Glutamatergic neuron (in vitro differentiated cells): ENCODE measurements at regions not wholly inside any gene's neighbourhood (a gene's known extent, or its start where the extent isn't known, plus 50 kb on each side); places are given as distances from the start of the nearest gene placed in this dataset.
"Not testable (repeated sequence)": the region's sequence is repeated elsewhere in the genome, so short reads cannot be mapped to it uniquely, and the experiment has no call there.

Experiments used
- DNase-seq: peaks from one replicate; pipeline ENCODE4 v3.0.0; 2022
- H3K27ac Mint-ChIP-seq: one replicate; pipeline ENCODE4 v1.8.0; 2020; ENCODE audit warnings: mild to moderate bottlenecking, mixed read lengths, inconsistent platforms; ENCODE audit not compliant: unreplicated experiment
- H3K27me3 Mint-ChIP-seq: one replicate; pipeline ENCODE4 v1.8.0; 2020; ENCODE audit warnings: mild to moderate bottlenecking, moderate library complexity, mixed read lengths, inconsistent platforms; ENCODE audit not compliant: unreplicated experiment
- H3K36me3 Mint-ChIP-seq: one replicate; pipeline ENCODE4 v1.8.0; 2020; ENCODE audit warnings: mild to moderate bottlenecking, mixed read lengths, inconsistent platforms; ENCODE audit not compliant: unreplicated experiment
- H3K4me1 Mint-ChIP-seq: one replicate; pipeline ENCODE4 v1.8.0; 2020; ENCODE audit warnings: mild to moderate bottlenecking, low read depth, mixed read lengths, inconsistent platforms; ENCODE audit not compliant: unreplicated experiment
- H3K4me3 Mint-ChIP-seq: one replicate; pipeline ENCODE4 v1.8.0; 2020; ENCODE audit warnings: mild to moderate bottlenecking, mixed read lengths, inconsistent platforms; ENCODE audit not compliant: unreplicated experiment
- H3K9me3 Mint-ChIP-seq: one replicate; pipeline ENCODE4 v1.8.0; 2020; ENCODE audit warnings: mild to moderate bottlenecking, moderate library complexity, mixed read lengths, inconsistent platforms; ENCODE audit not compliant: unreplicated experiment
- TF ChIP-seq, protein P1 (sequence below): fragments of 200-600 bp; sonication (generic); IDR thresholded peaks from one replicate; pipeline ENCODE4 v1.5.0; 2021; ENCODE audit not compliant: partially characterized antibody, unreplicated experiment

DNA sequence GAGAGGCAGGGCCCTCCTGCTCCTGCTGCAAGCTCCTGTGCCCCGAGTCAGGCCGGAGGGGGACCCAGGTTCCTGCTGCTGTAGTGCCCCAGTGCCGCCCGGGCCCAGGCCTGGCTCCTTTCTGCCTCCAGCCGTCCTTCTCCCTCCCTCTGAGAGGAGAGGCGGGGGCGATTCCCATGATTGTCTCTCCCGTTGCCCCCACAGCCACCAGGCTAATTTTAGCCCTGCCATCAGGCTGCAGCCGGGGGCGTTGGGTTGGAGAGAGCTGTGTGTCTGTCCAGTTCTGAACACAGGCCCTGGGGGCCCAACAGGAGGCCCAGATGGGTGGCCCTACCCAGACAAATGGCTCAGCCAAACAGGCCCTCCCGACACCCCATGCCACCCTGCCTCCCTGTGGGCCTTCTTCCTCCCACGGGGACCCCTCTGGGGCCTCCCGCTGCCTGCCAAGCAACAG, 214.8 kb downstream of the TBC1D2B start:
- Mint-ChIP-seq H3K27me3 (peaks cover 14% of the 10 kb centered on the region), H3K27ac (no peak overlapping the region), H3K9me3 (no peaks in the 10 kb centered on the region), H3K36me3 (no peaks in the 10 kb centered on the region), H3K4me3 (no peak overlapping the region), H3K4me1 (peaks cover 14% of the 10 kb centered on the region)
- TF ChIP-seq, protein P1, sequence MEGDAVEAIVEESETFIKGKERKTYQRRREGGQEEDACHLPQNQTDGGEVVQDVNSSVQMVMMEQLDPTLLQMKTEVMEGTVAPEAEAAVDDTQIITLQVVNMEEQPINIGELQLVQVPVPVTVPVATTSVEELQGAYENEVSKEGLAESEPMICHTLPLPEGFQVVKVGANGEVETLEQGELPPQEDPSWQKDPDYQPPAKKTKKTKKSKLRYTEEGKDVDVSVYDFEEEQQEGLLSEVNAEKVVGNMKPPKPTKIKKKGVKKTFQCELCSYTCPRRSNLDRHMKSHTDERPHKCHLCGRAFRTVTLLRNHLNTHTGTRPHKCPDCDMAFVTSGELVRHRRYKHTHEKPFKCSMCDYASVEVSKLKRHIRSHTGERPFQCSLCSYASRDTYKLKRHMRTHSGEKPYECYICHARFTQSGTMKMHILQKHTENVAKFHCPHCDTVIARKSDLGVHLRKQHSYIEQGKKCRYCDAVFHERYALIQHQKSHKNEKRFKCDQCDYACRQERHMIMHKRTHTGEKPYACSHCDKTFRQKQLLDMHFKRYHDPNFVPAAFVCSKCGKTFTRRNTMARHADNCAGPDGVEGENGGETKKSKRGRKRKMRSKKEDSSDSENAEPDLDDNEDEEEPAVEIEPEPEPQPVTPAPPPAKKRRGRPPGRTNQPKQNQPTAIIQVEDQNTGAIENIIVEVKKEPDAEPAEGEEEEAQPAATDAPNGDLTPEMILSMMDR: no peak
- no peak for DNase-seq

DNA sequence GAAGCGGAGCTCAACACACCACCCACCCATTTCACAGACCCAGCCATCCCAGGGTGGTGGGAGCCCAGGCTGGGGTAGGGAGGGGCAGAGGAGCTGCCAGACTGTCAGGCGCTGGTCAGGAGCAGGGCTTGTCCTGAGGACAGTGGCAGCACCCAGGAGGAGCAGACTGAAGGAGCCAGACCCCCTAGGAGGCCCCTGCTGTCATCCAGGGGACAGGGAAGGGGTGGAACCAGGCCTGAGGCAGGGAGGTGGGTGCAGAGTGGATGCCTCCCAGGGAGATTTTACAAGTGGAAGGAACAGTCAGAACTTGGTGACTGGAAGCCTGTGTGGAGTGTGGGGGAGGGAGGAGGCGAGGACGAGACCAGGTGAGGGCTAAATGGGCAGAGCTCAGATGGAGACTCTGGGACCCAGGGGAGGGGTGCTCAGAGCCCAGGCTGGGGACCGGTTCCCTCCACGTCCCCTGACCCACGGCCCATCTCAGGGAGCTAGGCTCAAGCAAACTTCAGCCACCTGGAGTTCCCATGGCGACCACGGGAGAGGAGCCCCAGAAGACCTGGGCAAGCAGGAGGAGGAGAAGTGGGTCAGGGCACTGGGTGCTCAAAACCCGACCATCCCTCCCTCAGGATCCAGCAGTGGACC, 215.4 kb downstream of the TBC1D2B start:
- DNase-seq, H3K9me3 Mint-ChIP-seq, H3K4me3 Mint-ChIP-seq, H3K27ac Mint-ChIP-seq, H3K36me3 Mint-ChIP-seq: not testable (repeated sequence)
- peaks cover 11% of the 10 kb centered on the region for H3K27me3 Mint-ChIP-seq
- H3K4me1 Mint-ChIP-seq: peaks cover 12% of the 10 kb centered on the region

DNA sequence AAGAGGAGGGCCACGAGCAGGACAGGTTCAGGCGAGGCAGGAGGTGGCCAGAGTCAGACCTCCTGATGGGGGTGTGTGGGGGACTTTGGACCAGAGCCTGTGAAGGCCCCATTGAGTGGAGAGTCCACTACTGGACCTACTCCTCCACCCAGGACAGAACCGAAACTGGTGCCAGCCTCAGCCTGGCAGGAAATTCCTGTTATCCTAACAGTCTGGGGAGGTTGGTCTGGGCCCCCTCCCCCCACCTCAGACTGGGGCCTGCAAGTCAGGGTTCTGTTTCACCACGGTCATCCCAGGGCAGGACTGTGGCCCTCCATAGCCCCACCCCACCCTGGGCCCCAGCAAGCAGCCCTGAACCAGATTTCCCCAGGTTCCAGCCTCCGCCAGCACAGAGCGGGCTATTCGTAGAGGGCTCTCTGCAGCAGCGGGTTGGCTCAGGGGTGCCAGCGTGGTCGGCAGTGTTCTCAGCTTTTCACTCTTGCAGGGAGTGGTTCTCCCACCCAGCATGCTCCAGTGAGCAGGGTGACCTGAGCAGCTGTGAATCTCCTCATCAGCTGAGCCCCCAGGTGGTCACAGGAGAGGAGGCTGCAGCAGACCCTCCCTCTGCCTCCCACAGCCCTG, 217.3 kb downstream of the TBC1D2B start:
- DNase-seq: no peak
- peaks cover 11% of the 10 kb centered on the region for H3K4me1 Mint-ChIP-seq
- H3K9me3 Mint-ChIP-seq: no peaks in the 10 kb centered on the region
- no peaks in the 10 kb centered on the region for H3K36me3 Mint-ChIP-seq
- TF ChIP-seq, protein P1: no peak
- H3K27me3 Mint-ChIP-seq: peaks cover 10% of the 10 kb centered on the region
- H3K4me3 Mint-ChIP-seq: no peak overlapping the region
- no peak overlapping the region for H3K27ac Mint-ChIP-seq

DNA sequence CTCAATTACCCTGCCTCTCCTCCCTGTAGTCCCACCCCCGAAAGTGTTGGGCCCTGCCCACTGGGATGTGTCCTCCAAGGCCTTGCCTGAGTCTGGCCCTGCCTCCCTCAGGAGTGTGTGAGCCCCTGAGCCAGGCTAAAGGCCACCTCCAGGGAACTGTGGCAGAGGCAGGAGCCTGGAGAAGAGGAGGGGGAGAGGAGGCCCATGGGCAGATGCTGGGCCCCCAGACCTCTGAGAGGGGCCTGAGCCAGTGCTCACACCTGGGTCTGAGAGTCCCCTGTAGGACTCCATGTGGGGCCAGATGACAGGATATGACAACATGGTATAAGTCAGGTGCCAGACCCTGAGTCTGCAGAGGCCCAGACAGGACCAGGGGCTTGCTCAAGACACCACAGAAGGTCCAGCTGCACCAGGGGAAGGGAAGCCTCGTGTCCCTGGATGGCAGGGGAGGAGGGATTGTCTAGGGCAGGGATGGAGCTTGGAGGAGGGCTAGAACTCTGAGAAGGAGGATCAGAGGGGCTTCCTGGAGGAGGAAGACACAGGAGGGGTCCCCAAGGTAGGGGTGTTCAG, 217.9 kb downstream of the TBC1D2B start:
- H3K4me1 Mint-ChIP-seq: peaks cover 11% of the 10 kb centered on the region

DNA sequence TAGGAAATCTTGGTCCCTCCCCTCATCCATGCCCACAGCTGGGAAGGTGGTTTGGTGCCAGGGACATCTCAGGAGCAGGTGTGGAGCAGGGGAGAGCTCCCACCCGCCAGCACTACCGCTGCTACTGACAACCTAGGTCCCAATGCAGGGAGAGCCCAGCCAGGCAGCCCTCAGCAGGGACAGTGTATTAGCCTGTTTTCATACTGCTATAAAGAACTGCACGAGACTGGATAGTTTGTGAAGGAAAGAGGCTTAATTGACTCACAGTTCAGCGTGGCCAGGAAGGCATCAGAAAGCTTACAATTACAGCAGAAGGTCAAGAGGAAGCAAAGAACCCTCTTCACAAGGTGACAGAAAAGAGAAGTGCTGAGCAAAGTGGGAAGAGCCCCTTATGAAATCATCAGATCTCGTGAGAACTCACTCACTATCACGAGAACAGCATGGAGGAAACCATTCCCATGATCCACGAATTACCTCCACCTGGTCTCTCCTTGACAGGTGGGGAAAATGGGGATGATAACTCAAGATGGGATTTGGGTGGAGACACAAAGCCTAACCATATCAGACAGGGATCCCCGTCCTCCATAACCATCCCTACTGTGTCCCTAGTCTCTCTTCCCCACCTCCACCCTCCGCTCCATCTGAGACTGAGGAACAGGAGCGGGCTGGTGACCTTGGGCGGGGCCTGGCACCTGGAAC, 218.6 kb downstream of the TBC1D2B start:
- TF ChIP-seq, protein P1: no peak
- no peak overlapping the region for H3K27ac Mint-ChIP-seq

More for the DNA sequence above, 217.9 kb downstream of the TBC1D2B start:
- H3K36me3 Mint-ChIP-seq: no peaks in the 10 kb centered on the region
- TF ChIP-seq, protein P1: no peak
- H3K27ac Mint-ChIP-seq: no peak overlapping the region
- H3K4me3 Mint-ChIP-seq: no peak overlapping the region
- DNase-seq: no peak
- H3K27me3 Mint-ChIP-seq: peaks cover 10% of the 10 kb centered on the region
- H3K9me3 Mint-ChIP-seq: no peaks in the 10 kb centered on the region

More for the DNA sequence above, 218.6 kb downstream of the TBC1D2B start:
- no peak for DNase-seq
- no peak overlapping the region for H3K4me3 Mint-ChIP-seq
- peaks cover 5% of the 10 kb centered on the region for H3K27me3 Mint-ChIP-seq
- H3K36me3 Mint-ChIP-seq: no peaks in the 10 kb centered on the region
- peaks cover 8% of the 10 kb centered on the region for H3K4me1 Mint-ChIP-seq
- no peaks in the 10 kb centered on the region for H3K9me3 Mint-ChIP-seq
